GM19025 (cell line): ENCODE measurements at regions not wholly inside any gene's neighbourhood (a gene's known extent, or its start where the extent isn't known, plus 50 kb on each side); places are given as distances from the start of the nearest gene placed in this dataset.

Experiments
- ATAC-seq: cut with Tn5 transposase; IDR thresholded peaks from one replicate; pipeline ENCODE4 v1.9.1; 2021; ENCODE audit warnings: mild to moderate bottlenecking, low read depth, moderate library complexity; ENCODE audit not compliant: unreplicated experiment

DNA sequence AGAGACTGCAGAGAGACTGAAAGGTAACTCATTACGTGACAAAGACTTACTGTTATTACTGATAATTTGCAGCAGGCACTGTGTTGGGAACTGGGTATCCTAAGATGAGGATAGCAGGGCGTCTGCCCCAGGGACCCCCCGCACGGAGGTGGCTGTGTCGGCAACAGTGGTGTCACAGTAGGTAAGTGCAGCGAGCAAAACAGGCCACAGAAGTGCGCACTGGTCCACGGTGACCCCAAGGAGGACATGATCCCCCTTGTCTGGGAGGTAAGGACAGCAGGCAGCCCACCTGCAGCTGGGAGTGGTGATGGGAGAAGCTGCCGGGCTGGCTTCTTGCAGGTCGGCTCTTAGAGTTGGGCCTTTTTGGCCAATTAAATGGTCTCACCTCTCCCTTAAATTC is 82.9 kb downstream of the FAM43A start:
- ATAC-seq: no peak

DNA sequence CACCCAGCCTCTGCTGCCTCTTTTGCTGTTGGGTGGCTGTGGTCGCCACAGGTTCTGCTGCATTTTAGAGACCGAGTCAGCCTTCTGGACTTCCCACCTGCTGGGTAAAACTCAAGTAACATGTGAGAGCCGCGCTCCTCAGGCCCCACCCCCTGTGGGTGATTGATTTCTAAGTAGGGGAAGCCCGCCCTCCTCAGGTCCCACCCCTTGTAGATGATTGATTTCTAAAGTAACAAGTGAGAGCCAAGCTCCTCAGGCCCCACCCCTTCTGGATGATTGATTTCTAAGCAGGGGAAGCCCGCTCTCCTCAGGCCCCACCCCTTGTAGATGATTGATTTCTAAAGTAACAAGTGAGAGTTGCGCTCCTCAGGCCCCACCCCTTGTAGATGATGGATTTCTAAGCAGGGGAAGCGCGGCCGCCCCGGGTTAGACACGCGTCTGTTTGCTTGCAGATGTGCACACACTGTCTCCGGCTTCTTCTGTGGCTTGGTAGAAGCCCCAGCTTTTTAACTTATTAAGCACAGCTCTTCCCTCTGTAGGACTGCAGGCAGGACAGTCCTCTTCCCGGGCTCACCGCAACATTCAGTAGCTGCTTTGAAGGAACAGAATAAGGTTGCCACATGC is 83.4 kb downstream of the FAM43A start:
- ATAC-seq: peak; percentile 98

- ATAC-seq: no peak
Measured at GRCh38 chr3:194772241-194773000, 86.7 kb downstream of the FAM43A start.

DNA sequence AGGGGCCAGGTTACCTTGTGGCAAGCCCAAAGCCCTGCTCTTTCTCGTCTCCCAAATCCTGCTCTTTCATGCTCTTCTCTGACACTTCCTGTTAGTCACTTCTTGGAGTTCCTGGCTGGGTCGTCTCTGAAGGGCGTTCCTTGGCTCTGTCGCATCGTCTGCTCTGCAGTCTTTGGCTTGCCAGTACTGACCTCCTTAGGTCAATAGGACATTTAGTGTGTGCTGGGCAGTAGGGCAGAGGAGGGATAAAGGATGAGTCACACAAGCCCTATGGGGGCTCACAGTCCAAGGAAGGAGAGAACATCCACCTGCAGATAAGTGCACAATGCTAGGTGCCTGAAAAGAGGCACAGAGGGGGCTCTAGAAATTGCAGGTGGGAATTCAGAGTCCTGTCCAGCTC is 87.5 kb downstream of the FAM43A start:
- no peak for ATAC-seq

DNA sequence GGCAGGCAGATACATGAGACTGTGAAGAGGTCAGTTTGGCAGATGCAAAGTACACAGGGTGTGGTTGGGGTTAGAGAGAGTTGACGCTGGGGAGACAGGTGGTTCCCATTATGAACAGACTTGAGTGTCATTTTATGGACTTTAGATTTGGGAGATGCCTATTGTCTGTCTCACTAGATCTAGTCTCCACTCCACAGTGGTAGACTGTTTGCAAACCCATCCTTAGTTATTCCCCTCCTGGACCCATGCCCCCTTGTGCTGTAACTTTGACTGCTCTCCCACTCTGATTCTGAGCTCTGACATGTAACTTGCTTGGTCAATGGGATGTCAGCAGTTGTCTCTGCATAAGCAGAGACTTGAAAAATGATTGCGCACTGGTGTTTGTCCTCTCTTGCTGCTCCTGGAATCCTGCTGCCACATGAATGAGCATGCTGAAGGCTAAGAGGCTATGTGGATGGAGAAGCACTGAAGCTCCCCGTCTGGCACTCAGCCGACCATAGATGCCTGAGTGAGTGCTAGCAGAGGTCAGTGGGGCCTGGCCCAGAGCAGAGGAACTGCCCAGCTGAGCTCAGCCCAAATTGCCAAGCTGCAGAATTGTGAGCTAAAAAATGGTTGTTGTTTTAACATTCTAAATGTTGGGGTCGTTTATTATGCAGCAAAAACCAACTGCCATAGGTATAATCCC is 88.2 kb downstream of the FAM43A start:
- no peak for ATAC-seq

GRCh38 chr3:194775266-194775665 is 89.6 kb downstream of the FAM43A start:
- ATAC-seq: no peak

DNA sequence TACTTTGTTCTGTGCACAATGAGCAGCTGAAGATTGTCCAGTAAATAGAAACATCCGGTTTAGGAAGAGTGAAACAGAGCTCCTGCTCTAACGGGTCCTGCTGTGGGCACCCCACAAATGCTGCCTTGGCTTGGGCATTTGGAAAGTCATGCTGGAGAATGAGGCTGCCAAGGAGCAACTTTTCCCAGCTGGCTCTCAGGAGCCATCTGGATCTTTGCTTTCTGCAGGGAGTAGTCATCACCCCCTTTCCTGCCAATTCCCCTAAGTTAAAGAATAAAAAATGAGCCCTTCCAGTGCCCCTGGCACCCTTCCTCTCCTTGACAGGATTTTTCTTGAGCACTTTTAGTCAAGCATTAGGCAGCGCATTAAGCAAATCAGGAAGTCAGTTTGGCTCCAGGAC is 90.0 kb downstream of the FAM43A start:
- ATAC-seq: no peak

GRCh38 chr3:194777729-194778128 is 92.0 kb downstream of the FAM43A start:
- ATAC-seq: no peak

GRCh38 chr3:194779729-194780224 is 94.1 kb downstream of the FAM43A start:
- no peak for ATAC-seq

GRCh38 chr3:194780706-194781105 is 95.0 kb downstream of the FAM43A start:
- no peak for ATAC-seq

DNA sequence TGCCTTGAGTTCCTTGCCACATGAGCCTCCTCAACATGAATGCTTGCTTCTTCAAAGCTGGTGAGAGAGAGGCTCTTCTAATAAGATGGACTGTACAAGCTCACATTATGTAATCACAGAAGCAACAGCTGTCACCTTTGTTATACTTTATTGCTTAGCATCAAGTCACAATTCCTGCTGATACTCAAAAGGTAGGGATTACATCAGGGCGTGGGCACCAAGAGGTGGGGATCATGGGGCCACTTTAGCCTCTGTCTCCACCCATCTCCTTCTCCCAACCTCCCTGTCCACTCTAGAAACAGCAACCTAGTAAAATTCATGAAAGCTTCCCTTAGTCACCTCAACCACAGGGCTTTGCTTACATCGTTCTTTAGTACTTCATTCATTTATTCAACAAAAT is 95.9 kb downstream of the FAM43A start:
- ATAC-seq: no peak

DNA sequence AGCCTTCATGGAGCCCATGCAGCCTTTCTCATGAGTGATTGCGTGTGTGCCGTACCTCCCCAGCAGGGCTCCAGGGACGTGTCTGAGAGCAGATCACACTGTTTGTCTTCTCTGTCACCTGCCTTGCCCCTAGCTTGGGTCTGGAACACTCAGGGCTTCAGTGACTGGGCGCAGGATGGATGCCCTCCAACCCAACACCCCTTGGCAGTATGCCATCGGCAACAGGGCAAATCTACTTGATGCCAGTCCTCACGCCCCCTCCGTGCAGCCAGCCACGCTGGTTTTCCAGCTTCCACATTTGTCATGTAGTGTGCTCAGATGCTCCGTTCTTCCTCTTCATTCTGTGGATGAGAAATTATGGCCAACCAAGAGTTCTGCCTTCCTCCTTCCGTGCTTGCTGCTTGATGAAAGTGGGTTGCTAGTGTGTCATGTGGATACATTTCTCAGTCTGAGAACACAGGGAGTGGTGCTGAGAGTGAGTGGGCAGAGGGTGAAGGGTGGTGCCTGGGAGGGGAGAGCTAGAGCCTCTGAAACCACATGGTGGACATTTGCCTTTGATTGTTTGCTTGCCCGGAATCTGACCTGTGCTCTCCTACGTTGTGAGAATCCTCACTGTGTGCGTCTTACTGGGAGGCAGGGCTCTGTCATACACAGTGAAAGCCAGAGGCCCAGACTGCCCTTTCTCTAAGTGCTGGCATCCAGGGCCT is 97.2 kb downstream of the FAM43A start:
- ATAC-seq: no peak

DNA sequence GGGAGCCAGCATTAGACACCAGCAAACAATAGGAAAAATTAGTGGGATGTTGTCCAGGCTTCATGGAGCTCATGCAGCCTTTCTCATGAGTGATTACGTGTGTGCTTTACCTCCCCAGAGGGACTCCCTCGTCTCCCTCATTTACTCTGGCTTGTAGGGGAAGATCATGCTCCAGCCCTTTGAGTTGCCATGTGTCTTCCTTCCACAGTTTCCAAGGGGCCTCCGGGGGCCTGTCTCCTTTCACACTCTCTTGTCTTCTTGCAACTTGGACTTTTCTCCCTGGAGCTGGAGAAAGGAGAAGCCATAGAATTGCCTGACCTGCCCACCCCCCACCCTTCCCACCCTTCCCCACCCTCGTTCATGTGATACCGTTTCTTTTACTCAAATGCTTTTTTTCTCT is 98.7 kb downstream of the FAM43A start:
- ATAC-seq: no peak

- ATAC-seq: no peak
Measured at GRCh38 chr3:194785315-194785714, 99.6 kb downstream of the FAM43A start.

DNA sequence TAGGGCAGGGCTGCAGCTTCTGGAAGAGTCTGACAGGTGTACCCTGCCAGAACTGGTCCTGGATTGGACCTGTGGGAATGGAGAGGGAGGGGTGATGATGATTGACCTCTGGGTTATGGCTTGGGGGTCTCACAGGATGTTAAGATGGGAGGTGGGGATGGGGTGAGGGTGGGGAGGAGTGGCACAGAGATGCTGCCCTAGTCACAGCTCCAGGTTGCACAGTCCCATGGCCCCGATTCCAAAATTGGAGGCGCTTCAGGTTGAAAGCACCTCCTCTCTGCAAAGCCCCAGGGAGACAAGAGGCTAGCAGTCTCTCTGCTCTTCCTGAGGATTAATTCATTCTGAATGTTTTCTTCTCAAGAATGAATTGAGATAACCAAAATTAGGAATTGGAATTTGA is 101.4 kb downstream of the FAM43A start:
- no peak for ATAC-seq

GRCh38 chr3:194787650-194788049 is 102.0 kb downstream of the FAM43A start:
- ATAC-seq: no peak

DNA sequence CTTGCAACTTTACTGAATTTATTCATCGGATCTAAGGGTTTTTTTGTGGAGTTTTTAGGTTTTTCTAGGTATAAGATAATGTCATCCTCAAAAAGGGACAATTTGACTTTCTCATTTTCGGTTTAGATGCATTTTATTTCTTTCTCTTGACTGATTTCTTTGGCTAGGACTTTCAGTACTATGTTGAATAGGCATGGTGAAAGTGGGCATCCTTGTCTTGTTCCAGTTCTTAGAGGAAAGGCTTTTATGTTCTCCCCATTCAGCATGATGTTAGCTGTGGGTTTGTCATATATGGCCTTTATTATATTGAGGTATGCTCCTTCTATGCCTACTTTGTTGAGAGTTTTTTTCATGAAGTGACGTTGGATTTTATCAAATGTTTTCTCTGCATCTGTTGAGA is 106.7 kb downstream of the FAM43A start:
- no peak for ATAC-seq

DNA sequence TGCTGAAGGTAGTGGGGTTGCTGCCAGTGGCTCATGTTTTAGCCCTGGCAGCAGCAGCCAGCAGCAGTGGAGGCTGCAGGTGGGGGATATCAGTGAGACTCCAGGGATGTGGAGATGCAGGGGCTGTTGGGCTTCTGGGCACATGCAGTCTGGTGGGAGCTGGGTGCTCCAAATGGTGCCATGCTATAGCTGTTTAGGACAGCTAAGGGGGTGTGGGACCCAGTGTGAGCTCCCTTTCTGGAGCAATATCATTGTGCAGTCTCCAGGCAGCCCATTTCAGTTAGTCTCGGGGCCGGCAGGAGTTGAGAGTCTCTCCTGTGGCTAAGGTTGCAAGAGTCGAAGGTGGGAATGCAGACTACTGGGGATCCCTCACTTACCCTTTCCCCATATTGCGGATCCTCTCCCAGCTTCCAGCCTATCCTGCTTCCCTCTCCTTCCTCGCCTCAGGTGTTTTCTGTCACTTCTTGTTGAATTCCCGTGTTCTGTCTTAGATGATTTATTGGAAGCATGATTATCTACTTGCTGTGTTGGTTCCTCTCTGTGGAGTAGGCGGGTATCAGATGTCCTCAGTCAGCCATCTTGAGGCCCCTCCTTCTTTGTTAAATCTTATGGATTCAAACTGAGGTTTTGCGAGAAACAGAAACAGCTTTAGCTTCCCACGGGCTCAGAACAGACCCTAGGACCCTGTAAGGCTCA is 112.0 kb downstream of the FAM43A start:
- ATAC-seq: no peak

DNA sequence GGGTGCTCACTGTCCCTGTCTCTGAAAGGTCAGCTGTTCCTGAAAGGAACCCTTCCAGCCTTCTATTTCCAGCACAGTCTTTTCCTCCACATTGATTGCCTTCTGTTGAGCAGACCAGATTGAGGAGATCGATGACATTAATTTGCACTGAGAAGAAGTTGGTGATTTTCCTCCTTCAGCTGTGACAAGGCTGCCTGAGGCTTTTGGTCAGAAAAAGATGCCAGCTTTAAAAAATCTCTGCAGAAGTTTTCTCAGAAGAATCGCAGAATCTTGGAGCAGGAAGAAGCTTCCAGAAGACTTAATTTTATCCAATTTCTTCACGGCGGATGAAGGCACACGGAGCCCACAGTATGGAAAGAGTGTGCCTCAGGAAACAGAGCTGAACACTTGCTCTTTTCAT is 112.8 kb downstream of the FAM43A start:
- no peak for ATAC-seq

DNA sequence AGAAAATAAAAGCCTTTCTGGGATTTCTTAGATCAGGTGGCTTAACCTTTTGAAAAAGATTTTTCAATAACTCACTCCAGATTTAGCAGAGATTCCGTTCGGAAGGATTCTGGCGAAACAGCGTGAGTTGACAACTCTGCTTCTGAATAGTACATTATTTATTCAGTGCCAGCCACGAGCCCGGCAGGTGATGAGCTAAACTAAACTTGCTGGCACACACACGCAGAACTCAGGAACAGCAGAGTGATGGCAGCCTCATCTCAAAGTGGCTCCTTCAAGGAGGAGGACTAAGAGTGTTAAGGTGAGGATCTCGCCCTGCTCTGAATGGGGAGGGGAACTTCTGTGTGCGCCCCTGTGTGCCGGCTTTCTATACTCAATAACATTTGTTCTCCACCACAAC is 114.3 kb downstream of the FAM43A start:
- ATAC-seq: no peak
